ENCODE measurements at regions not wholly inside any gene's neighbourhood (a gene's known extent, or its start where the extent isn't known, plus 50 kb on each side); places are given as distances from the start of the nearest gene placed in this dataset.

DNA sequence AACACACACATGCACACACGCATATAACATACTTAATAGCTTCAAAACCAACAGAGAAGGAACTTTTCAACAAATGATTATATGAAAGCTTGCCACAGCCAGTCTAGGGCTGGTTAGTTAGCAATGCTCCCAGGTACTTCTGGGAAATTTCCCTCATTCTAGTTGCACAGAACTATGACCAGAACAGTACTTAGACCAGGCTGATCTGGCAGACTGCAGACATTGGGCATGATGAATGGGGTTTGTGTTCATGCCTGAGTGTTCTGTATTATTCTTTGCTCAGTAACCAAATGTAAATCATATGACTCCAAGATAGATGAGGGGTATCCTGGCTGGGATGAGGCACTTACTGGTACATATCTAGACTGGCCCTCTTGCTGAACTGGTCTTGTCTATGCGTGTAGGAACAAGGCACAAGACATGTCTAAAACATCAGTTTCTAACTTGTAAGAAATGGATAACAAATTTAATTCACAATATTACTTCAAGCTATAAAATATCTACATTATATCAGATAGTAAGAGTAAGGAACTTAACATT, 50.3 kb upstream of the GEMIN8 start:
- TF ChIP-seq, protein P1, sequence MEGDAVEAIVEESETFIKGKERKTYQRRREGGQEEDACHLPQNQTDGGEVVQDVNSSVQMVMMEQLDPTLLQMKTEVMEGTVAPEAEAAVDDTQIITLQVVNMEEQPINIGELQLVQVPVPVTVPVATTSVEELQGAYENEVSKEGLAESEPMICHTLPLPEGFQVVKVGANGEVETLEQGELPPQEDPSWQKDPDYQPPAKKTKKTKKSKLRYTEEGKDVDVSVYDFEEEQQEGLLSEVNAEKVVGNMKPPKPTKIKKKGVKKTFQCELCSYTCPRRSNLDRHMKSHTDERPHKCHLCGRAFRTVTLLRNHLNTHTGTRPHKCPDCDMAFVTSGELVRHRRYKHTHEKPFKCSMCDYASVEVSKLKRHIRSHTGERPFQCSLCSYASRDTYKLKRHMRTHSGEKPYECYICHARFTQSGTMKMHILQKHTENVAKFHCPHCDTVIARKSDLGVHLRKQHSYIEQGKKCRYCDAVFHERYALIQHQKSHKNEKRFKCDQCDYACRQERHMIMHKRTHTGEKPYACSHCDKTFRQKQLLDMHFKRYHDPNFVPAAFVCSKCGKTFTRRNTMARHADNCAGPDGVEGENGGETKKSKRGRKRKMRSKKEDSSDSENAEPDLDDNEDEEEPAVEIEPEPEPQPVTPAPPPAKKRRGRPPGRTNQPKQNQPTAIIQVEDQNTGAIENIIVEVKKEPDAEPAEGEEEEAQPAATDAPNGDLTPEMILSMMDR (IDR thresholded peaks at IDR 0.05): no peak
- ATAC-seq: no peak
- intact Hi-C loops (cut with DNase I): no loop called here
- Histone ChIP-seq H3K27ac (no peak overlapping the region), H3K27me3 (ENCODE audit: insufficient read depth in 3 of 3, low read length in 2 of 3) (no peaks in the 10 kb centered on the region), H3K4me1 (no peaks in the 10 kb centered on the region), H3K36me3 (ENCODE audit: insufficient read depth in 1 of 2, low read depth in 1 of 2) (no peaks in the 10 kb centered on the region), H3K9me3 (no peaks in the 10 kb centered on the region), H3K4me3 (no peak overlapping the region)
- WGBS, 3 donors: 62 to 97% (median 87%) methylated on average over 2 of the region's 2 CpGs
- DNase-seq: no peak
